ENCODE measurements at regions not wholly inside any gene's neighbourhood (a gene's known extent, or its start where the extent isn't known, plus 50 kb on each side); places are given as distances from the start of the nearest gene placed in this dataset.

- DNase-seq, result no peak
Observed at GRCh38 chr3:168624892-168625448, 529.2 kb upstream of the GOLIM4 start.

- no peak for DNase-seq
Observed at GRCh38 chr3:168624195-168624594, 528.5 kb upstream of the GOLIM4 start.

- DNase-seq, result no peak
Observed at GRCh38 chr3:168622795-168623194, 527.1 kb upstream of the GOLIM4 start.

- DNase-seq, result no peak
Observed at GRCh38 chr3:168620854-168621253, 525.1 kb upstream of the GOLIM4 start.

- DNase-seq, result no peak
Observed at GRCh38 chr3:168618827-168619470, 523.2 kb upstream of the GOLIM4 start.

- no peak for DNase-seq
Observed at GRCh38 chr3:168617658-168618057, 521.9 kb upstream of the GOLIM4 start.

GRCh38 chr3:168616915-168617314 lies 521.2 kb upstream of the GOLIM4 start:
- DNase-seq, result no peak

- DNase-seq, result no peak
Observed at GRCh38 chr3:168615493-168616020, 519.8 kb upstream of the GOLIM4 start.

GRCh38 chr3:168613151-168613550 lies 517.4 kb upstream of the GOLIM4 start:
- no peak for DNase-seq

GRCh38 chr3:168612671-168613070 lies 516.9 kb upstream of the GOLIM4 start:
- no peak for DNase-seq

GRCh38 chr3:168611826-168612225 lies 516.1 kb upstream of the GOLIM4 start:
- no peak for DNase-seq

GRCh38 chr3:168608926-168609325 lies 513.2 kb upstream of the GOLIM4 start:
- no peak for DNase-seq

GRCh38 chr3:168604767-168605166 lies 509.0 kb upstream of the GOLIM4 start:
- no peak for DNase-seq

GRCh38 chr3:168598250-168598649 lies 502.5 kb upstream of the GOLIM4 start:
- no peak for DNase-seq

GRCh38 chr3:168596175-168596823 lies 500.6 kb upstream of the GOLIM4 start:
- DNase-seq, result no peak

GRCh38 chr3:168591587-168591986 lies 495.9 kb upstream of the GOLIM4 start:
- no peak for DNase-seq

GRCh38 chr3:168589376-168589775 lies 493.7 kb upstream of the GOLIM4 start:
- DNase-seq, result no peak

GRCh38 chr3:168585544-168585943 lies 489.8 kb upstream of the GOLIM4 start:
- no peak for DNase-seq

GRCh38 chr3:168583977-168584376 lies 488.3 kb upstream of the GOLIM4 start:
- DNase-seq, result no peak

- no peak for DNase-seq
Observed at GRCh38 chr3:168582503-168582902, 486.8 kb upstream of the GOLIM4 start.

- DNase-seq, result no peak
Observed at GRCh38 chr3:168581771-168582225, 486.1 kb upstream of the GOLIM4 start.

- DNase-seq, result no peak
Observed at GRCh38 chr3:168579010-168579409, 483.3 kb upstream of the GOLIM4 start.

- no peak for DNase-seq
Observed at GRCh38 chr3:168575750-168576149, 480.0 kb upstream of the GOLIM4 start.

All from CD4-positive, alpha-beta T cell treated with Interleukin-1 beta for 1 hour (primary cell).